C4-2B (cell line): ENCODE measurements at regions not wholly inside any gene's neighbourhood (a gene's known extent, or its start where the extent isn't known, plus 50 kb on each side); places are given as distances from the start of the nearest gene placed in this dataset.
A peak's percentile ranks its signal among the peaks of the same experiment; 100 is the strongest.

Experiments used
- H3K27ac ChIP-seq: fragments of 450-650 bp; 2 replicates; pipeline ENCODE4 v1.5.1; 2017
- CTCF ChIP-seq: fragments of 450-650 bp; conservative IDR thresholded peaks from 2 replicates; pipeline ENCODE4 v1.5.1; 2017; ENCODE audit warnings: mild to moderate bottlenecking
- ZFX ChIP-seq: fragments of 450-650 bp; IDR thresholded peaks from 2 replicates; pipeline ENCODE4 v1.6.1; 2017

GRCh38 chr10:111767661-111768060 is 415.9 kb downstream of the GPAM start:
- TF ChIP-seq CTCF (no peak), ZFX (no peak)
- H3K27ac ChIP-seq, result no peak overlapping the region

GRCh38 chr10:111773950-111774349 is 409.6 kb downstream of the GPAM start:
- no peak overlapping the region for H3K27ac ChIP-seq
- TF ChIP-seq CTCF (no peak), ZFX (no peak)

- no peak for TF ChIP-seq CTCF
- TF ChIP-seq ZFX, result no peak
These were observed 409.1 kb downstream of the GPAM start for GRCh38 chr10:111774486-111774885.

GRCh38 chr10:111784436-111784835 is 399.1 kb downstream of the GPAM start:
- H3K27ac ChIP-seq, result peak overlapping the region; percentile 33; the same call in 1 of the 2 replicates
- no peak for TF ChIP-seq ZFX
- no peak for TF ChIP-seq CTCF

More at GRCh38 chr10:111774486-111774885, 409.1 kb downstream of the GPAM start:
- H3K27ac ChIP-seq, result no peak overlapping the region

GRCh38 chr10:111784946-111785465 is 398.6 kb downstream of the GPAM start:
- TF ChIP-seq ZFX (no peak), CTCF (no peak)
- peak overlapping the region; percentile 33; the same call in 1 of the 2 replicates for H3K27ac ChIP-seq

GRCh38 chr10:111785921-111786320 is 397.6 kb downstream of the GPAM start:
- TF ChIP-seq CTCF (no peak), ZFX (no peak)
- no peak overlapping the region; the same call in 1 of the 2 replicates for H3K27ac ChIP-seq

- H3K27ac ChIP-seq, result no peak overlapping the region
These were observed 393.7 kb downstream of the GPAM start for GRCh38 chr10:111789821-111790220.

More at GRCh38 chr10:111789821-111790220, 393.7 kb downstream of the GPAM start:
- no peak for TF ChIP-seq ZFX
- no peak for TF ChIP-seq CTCF
